SU-DHL-6 (cell line): ENCODE measurements at regions not wholly inside any gene's neighbourhood (a gene's known extent, or its start where the extent isn't known, plus 50 kb on each side); places are given as distances from the start of the nearest gene placed in this dataset.

Source experiments
- CTCF ChIP-seq: fragments of 200-600 bp; sonication (generic); IDR thresholded peaks from one replicate; pipeline ENCODE4 v1.5.1; 2017; ENCODE audit warnings: antibody characterized with exemption, mild to moderate bottlenecking, low read length, moderate library complexity; ENCODE audit not compliant: insufficient read depth, poor library complexity, severe bottlenecking
- EZH2phosphoT487 ChIP-seq: fragments of 200-600 bp; sonication (generic), shearing (Covaris generic); conservative IDR thresholded peaks from 2 replicates; pipeline ENCODE4 v1.6.1; 2018; ENCODE audit warnings: mild to moderate bottlenecking, antibody characterized with exemption, low read length, moderate library complexity, mixed read lengths

GRCh38 chr16:85175724-85176233 is 63.5 kb upstream of the CIBAR2 start:
- no peak for TF ChIP-seq CTCF
- TF ChIP-seq EZH2phosphoT487: no peak
